HG03280 (cell line): ENCODE measurements at regions not wholly inside any gene's neighbourhood (a gene's known extent, or its start where the extent isn't known, plus 50 kb on each side); places are given as distances from the start of the nearest gene placed in this dataset.

Experiments used
- ATAC-seq: cut with Tn5 transposase; IDR thresholded peaks from one replicate; pipeline ENCODE4 v1.9.1; 2021; ENCODE audit warnings: mild to moderate bottlenecking, moderate library complexity; ENCODE audit not compliant: unreplicated experiment

DNA sequence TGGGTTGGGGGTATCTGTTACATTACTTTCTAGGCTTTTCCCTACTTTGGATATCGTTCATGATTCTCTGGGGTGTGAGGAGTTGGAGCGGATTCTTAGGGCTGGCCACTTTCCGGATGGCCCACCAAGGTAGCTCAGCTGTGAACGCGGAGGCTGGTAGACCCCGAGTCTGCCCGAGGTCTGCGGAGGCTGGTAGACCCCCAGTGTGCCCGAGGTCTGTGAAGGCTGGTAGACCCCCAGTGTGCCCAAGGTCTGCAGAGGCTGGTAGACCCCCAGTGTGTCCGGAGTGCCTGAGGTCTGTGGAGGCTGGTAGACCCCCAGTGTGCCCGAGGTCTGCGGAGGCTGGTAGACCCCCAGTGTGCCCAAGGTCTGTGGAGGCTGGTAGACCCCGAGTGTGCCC is 99.2 kb upstream of the ZNF469 start:
- ATAC-seq, result no peak

DNA sequence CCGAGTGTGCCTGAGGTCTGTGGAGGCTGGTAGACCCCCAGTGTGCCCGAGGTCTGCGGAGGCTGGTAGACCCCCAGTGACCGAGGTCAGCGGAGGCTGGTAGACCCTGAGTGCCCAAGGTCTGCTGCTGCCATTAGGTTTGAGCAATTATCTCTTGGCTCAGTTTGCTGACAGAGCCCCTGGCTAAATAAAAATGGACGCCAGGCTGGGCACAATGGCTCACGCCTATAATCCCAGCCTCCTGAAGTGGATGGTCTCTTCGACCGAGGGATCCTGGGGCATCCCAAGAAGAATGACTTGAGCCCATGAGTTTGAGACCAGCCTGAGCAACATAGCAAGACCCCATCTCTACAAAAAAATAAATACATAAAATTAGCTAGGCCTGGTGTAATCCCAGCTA is 98.7 kb upstream of the ZNF469 start:
- ATAC-seq, result no peak

DNA sequence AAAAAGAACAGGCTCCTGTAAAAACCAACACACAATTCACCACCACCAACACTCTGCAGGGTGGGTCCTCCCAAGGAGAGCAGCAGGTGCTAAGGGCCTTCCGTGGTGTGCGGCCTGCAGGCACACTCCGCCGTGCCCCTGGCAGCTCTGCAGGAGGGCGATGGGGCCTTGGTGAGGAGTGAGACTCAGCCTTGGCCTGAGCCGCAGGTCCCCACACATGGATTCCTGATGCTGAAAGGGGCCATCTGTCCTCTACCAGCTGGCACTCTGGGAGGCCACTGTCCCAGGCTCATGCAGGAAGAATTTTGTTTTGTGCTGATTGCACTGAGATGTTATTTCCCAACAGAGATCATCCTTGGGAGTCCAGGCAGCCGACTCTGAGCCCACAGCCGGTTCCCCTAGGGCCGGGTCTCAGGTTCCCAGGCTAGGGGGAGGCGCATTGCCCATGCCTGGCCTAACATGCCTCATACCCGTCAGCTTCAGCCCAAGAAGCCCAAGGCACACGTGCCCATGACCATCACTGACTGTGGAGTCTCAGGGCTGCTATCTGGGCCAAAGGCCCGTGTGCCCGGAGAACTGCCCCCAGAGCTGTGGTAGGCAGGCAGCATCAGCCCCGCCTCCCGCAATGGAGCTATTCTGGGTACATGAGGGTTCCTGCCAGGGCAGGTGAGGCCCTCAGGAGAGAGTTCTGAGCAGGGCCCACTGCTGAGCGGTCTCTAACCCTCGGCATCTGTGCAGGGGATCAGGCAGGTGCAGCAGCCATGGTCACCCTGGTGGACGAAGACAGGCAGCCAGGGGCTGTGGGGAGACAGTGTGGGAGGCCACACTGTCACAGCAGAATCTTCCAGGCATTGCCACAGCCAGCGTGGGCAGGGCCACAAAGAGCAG is 97.9 kb upstream of the ZNF469 start:
- ATAC-seq, result no peak

DNA sequence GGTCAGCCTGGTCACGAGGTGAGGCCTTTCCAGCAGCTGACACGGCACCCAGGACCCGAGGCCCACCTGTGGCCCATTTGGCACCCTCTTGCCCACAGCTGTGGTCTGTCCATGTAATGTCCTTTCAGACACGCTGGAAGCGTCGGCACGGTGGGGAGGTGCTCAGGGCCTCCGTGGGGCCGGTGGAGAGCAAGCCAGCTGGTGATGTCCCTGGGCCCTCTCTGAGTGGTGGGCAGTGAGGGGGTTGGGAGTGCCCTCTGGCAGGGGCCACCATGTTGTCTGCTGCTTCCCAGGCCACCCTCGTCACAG is 97.3 kb upstream of the ZNF469 start:
- ATAC-seq, result no peak

DNA sequence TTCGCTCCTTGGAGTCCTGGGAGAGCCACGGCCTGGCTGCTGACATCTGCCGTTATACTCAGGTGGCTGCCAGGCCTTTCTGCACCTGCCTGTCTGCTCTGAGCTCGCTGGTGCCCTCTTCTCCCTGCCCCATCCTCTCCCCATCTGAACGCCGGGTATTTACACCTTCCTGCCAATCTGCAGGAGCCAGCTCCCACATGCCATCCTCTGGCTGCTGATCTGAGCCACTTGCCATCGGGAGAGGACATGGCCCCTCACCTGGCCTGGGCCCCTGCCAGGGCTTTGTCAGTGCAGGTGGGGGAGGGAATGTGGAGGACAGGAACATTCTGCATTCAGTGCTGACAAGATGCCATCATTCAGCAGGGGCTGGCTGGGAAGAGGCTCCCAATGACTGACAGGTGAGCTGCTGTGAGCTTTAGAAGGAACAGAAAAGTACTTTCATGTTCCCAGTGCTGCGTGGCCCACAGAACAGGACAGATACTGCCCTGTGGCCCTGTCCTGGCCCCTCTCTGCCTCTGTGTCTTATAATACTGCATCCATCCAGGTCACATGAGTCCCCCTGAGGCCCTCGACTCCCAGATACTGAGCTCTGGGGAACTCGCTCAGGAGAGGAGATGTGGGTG is 96.3 kb upstream of the ZNF469 start:
- no peak for ATAC-seq

DNA sequence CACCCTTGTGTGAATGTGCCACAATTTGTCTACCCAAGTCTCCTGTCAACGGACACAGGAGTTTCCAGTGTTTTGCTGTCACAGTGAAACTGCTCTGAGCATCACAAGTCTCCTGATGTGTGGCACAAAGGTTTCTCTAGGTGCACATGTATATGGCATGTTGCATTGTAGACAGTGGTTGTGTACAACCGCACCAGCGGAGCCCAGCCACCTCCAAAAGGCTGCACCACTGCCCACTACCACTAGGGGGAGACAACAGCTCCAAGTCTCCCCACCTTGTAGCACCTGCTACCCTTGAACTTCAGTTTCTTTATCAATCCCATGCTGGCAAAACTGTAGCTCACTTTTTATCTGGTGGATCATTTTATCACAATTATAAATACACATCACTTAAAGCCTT is 95.5 kb upstream of the ZNF469 start:
- no peak for ATAC-seq

DNA sequence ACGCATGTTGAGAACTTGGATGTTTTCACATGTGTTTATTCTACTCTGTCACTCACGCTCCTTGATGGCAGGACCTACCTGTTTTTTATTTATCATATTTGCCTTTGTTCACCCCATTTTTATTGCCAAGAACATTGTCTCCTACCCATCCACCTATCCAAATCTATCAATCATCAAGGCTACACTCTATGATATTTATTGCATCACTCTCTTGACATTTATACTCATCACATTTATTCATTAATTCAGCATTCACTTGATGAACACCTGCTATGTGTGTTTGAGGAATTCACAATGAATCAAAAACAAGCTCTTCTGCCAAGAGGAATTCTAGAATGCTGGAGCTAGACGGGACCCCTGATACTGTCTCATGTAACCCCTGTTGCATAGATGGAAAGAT is 94.5 kb upstream of the ZNF469 start:
- ATAC-seq, result no peak

DNA sequence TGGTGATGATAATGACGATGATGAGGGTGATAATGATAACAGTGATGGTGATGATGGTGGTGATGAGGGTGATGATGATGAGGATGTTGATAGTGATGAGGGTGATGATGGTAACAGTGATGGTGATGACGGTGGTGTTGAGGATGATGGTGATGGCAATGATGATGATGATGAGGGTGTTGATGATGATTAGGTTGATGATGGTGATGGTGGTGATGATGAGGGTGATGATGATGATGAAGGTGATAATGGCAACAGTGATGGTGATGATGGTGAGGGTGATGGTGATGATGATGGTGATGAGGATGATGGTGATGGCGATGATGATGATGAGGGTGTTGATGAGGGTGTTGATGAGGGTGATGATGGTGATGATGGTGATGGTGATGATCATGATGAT is 93.8 kb upstream of the ZNF469 start:
- no peak for ATAC-seq

DNA sequence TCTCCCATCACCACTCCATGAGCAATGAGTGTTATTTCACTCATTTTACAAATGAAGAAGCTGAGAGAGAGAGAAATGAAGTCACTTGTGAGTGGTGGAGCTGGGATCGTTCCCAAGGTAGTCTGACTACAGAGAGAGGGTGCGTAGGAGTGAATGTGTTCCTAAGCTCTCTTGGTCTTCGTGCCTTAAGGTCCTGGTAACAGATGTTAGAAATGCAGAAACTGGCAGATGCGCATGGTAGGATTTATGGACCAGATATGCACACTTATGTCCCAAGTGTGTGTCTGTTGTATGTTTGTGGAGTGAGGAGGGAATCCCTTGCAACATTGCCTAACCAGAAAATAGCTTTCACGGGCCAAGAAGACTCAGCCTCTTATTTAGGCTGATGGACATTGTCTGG is 93.2 kb upstream of the ZNF469 start:
- ATAC-seq, result no peak

DNA sequence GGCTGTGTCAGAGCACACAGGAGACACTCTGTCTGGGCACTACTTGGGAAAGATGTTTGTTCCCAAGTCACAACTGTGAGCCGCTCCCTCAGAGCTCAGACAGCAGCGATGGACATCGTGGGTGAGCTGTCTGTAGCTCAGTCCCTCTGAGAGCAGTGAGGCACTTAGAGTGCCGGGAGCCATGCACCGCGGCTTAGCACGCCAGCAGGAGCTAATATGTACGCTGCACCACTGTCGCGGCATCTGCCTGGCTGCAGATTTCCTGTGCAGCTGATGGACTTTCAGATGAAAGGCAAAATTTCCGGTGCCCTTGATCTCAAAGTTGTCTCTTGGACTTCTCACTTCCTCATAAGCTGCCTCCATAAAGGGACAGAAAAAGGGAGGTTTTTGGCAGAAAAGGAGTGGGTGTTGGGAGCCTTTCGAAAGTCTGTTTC is 92.8 kb upstream of the ZNF469 start:
- ATAC-seq, result no peak

DNA sequence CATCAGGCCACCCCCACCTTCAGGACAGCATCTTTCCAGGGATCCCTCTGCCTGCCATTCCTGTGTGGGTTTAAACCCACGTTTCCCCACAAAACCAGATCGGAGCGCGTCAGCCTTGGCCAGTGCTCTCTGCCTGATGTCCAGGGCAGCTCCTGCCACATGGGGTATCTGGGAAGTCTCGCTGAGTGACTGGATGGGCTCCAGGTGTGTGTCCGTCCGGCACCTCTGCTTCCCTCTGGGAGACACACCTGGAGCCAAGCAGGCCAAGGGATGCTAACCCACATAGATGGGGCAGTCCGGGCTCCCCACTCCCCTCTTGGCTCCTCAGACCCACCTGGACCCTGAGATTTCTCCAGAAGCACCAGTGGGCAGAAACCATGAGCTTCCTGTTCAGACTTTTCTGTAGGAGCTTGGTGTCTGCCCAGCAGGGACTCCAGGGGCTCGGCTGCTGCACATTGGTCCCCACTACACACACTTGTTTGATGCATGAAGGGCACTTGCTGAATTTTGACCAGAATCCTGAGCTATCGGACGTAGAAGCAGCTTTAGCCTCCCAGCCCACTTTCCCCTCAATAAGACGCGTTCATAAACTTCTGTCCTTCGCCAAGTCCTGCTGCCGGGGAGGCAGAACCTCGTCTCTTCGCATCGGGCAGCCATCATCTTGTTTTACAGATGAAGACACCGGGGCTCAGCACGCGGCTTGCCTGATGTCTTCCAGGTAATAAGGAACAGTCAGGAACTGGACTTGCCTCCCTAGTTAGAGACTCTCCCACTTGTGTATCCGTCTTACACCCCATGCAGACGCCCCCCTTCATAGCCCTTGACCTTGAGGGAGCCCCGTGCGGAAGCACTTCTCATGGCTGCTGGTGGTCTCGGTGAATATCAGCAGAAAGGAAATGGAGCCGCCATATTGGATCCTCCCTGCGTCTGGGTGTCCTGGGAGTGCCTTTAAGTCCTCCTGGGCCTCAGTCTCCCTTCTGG is 91.6 kb upstream of the ZNF469 start:
- no peak for ATAC-seq

DNA sequence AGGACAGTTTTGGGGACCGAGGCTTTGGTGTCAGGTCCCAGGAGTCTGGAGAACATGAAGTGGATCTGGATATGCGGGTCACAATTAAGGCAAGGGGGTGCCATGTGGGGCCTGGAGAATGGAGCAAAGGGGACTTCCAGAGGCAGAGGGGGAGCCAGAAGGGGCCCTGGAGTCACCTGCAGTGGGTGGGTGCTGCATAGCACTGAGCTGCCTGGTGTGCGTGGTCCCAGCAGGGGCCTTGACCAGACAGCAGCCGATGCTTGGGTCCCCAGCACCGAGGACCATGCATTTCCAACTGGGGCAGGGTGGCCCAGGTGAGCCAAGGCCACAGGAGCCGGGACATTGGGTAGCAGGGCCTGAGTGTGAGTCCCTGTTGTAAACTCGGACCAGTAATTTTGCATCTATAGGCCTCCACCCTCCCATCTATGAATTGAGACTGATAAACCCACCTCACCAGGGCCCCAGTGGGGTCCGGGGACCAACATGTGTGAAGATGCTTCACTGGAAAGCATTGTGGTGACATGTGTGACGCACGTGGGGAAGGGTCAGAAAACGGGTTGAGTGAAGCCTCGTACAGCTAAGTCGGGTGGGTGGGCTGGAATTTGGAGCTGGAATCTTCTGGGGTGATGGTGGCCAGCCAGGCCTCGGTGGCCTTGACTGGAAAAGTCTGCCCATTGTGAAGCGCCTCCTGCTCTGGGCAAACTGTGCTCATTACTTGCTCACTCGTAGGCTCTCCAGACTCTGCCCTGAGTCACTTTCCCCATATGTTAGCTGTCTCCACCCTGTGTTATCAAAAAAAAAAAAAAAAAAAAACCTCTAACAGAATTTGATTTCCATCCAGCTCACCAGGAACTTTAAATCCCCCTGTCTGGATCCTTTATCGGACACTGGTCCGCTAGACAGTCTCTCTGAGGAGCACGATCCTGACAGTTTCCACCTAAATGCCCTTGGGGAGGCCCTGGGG is 90.5 kb upstream of the ZNF469 start:
- no peak for ATAC-seq

DNA sequence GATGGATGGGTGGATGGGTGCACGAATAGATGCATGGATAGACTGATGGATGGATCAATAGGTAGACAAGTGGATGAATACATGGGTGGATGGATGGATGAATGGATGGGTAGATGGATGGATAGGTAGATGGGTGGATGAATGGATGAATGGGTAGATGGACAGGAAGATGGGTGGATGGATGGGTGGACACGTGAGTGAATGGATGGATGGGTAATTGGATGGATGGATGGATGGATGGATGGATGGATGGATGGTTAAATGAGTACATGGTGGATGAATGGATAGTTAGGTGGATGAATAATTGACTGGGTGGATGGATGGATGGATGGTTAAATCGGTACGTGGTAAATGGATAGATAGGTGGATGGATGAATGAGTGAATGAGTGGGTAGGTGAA is 89.7 kb upstream of the ZNF469 start:
- ATAC-seq, result no peak

DNA sequence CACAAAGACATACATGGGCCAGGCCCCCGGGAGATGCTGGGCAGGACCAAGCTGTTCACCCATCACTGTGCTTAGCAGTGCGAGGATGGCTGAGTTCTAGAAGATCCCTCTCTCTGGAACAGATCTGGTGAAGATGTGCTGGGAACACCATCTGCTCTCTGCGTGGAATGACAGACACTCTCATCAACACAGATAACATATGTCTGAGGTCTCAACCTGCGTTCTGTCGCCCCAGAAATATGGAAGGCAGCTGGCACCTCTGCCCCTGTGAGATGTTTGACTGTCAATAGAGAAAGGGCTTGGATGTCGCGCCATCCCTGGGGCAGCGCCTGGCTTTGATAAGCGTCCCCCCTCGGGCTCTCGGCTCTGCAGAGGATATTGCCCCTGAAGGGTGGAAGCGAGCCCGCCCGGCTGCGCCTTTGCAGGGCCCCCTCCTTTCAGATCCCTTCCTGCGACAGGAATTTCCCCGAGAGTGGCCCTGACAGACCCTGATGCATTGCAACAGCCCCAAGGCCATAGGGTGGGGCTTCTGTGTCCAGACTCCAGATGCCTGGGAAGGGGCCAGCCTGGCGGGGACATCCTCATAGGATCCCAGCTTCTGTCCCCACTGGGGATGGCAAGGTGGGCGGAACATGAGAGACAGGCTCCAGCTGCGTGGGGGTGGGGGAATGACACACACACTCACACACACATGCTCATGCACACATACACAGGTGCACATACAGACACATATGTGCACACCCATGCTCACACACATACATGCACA is 86.9 kb upstream of the ZNF469 start:
- ATAC-seq, result no peak

DNA sequence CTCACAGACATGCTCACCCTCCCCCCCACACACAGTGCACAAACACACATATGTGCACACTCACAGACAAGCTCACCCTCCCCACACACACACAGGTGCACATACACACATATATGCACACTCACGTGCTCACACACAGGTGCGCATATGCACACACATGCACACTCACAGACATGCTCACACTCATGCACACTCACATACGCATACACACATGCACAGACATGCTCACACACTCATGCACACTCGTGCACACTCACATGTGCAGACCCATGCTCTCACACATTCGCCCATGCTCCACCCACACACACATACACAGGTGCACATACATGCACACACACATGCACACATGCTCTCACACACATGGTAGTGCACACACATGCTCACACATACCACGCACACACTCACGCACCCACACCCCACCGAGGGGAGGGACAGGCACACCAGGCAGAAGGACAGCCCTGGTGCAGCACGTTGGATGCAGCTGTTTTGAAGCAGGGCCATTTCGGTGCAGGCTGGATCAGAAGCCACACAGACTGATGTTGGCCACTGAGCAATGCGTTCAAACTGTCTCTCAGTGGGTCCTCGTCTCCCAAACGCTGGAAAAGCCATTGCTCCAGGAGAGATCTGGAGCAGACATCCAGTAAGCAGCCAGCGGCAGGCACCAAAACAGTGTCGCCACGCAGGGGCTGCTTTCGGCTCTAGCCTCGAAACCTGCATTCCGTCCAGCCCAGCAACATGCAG is 86.2 kb upstream of the ZNF469 start:
- no peak for ATAC-seq

DNA sequence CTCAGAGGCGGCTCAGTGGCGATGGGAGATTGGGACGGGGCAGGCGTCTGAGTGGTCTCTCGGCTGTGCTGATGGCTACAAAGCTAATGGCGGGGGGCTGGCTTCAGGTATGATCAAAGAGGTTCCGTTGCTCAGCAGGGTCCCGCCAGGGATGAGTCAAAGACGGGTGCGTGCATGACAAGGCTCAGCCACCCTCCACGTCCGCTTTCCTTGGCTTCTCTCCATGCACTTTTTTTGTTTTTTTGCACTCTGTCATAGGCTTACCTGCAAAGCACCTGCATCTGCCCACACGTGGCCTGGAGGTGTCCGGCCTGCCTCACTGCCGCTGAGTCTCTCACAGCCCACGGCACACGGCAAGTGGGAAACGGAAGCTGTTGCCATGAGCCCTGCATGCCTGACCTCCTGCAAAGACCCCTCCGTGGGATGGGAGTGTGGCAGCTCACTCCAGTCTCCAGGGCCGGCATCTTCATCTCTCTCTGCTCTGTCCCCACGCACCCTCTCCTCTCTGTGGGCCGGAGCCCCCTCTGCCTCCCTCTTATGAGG is 85.5 kb upstream of the ZNF469 start:
- ATAC-seq, result no peak

DNA sequence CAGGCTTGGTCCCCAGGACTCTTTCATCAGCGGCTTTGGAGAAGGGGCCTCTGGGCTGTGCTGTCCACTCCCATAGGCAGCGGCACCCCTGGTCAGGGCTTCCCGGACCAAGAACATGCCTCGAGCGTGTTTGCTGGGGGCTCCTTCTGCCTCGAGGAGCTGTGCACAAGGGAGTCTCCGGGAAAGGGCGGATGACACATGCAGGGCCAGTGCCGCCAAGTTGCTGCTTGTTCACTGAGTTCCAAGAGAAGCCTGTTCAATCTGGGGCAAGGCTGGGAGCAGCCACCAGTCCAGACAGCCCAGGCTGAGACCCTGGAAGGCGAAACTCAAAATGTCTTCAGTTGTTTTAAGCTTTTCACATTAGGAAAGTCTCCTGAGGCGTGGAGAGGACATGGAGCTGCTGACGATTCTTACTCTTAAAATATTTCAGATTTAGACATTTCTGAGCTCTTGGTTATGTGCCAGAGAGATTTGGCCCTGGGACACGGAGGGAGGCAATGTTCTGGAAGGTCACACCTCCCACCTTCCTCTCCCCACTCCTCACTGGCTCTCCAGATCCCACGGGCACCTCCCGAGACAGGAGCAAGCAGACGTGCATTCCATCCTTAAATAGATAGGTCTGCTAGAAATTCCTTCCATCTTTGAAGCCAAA is 84.5 kb upstream of the ZNF469 start:
- no peak for ATAC-seq
